Neural progenitor cell (in vitro differentiated cells): ENCODE measurements at regions not wholly inside any gene's neighbourhood (a gene's known extent, or its start where the extent isn't known, plus 50 kb on each side); places are given as distances from the start of the nearest gene placed in this dataset.

Source experiments
- DNase-seq: peaks from one replicate; pipeline ENCODE4 v3.0.0-alpha.2; 2016; ENCODE audit warnings: low spot score
- H2AFZ ChIP-seq: fragments of 200-600 bp; sonication (generic); replicated peaks from 2 replicates; pipeline ENCODE4 v1.6.1; 2016; ENCODE audit warnings: antibody characterized with exemption
- H3F3A ChIP-seq: fragments of 200-600 bp; sonication (generic); 2 replicates; pipeline ENCODE4 v1.6.1; 2016; ENCODE audit warnings: antibody characterized with exemption, low read depth
- H3K27ac ChIP-seq: fragments of 200-600 bp; sonication (generic); 2 replicates; pipeline ENCODE4 v1.5.1; 2016; ENCODE audit warnings: mild to moderate bottlenecking
- H3K27me3 ChIP-seq: fragments of 200-600 bp; sonication (generic); 2 replicates; pipeline ENCODE4 v1.6.1; 2016; ENCODE audit warnings: mild to moderate bottlenecking, moderate library complexity
- H3K36me3 ChIP-seq: fragments of 200-600 bp; sonication (generic); 2 replicates; pipeline ENCODE4 v1.5.1; 2016
- H3K4me1 ChIP-seq: fragments of 200-600 bp; sonication (generic); 2 replicates; pipeline ENCODE4 v1.6.1; 2016; ENCODE audit warnings: mixed run types
- H3K4me2 ChIP-seq: fragments of 200-600 bp; sonication (generic); 2 replicates; pipeline ENCODE4 v1.6.1; 2016
- H3K4me3 ChIP-seq: fragments of 200-600 bp; sonication (generic); 2 replicates; pipeline ENCODE4 v1.5.1; 2016
- H3K79me2 ChIP-seq: fragments of 200-600 bp; sonication (generic); 2 replicates; pipeline ENCODE4 v1.6.1; 2016; ENCODE audit warnings: low read depth
- H3K9ac ChIP-seq: fragments of 200-600 bp; sonication (generic); 2 replicates; pipeline ENCODE4 v1.6.1; 2016
- H3K9me3 ChIP-seq: fragments of 200-600 bp; sonication (generic); 2 replicates; pipeline ENCODE4 v1.5.1; 2016; ENCODE audit warnings: low read depth
- H4K20me1 ChIP-seq: fragments of 200-600 bp; sonication (generic); 2 replicates; pipeline ENCODE4 v1.6.1; 2016; ENCODE audit warnings: low read depth
- H3K27ac Mint-ChIP-seq: 3 replicates; pipeline ENCODE4 v1.8.0; 2021; ENCODE audit warnings: mixed read lengths
- H3K27me3 Mint-ChIP-seq: 2 replicates; pipeline ENCODE4 v1.8.0; 2022; ENCODE audit warnings: low read depth, mild to moderate bottlenecking, inconsistent platforms, moderate library complexity, mixed read lengths; ENCODE audit not compliant: insufficient read depth
- H3K36me3 Mint-ChIP-seq: 3 replicates; pipeline ENCODE4 v1.8.0; 2021; ENCODE audit warnings: mixed read lengths
- H3K4me1 Mint-ChIP-seq: 3 replicates; pipeline ENCODE4 v1.8.0; 2021; ENCODE audit warnings: mixed read lengths
- H3K4me3 Mint-ChIP-seq: 3 replicates; pipeline ENCODE4 v1.8.0; 2021; ENCODE audit warnings: mild to moderate bottlenecking, moderate library complexity, mixed read lengths
- H3K9me3 Mint-ChIP-seq: 3 replicates; pipeline ENCODE4 v1.8.0; 2020; ENCODE audit warnings: mixed read lengths
- CTCF ChIP-seq: fragments of 200-600 bp; sonication (generic); IDR thresholded peaks from 2 replicates; pipeline ENCODE4 v1.5.1; 2017; ENCODE audit warnings: antibody characterized with exemption, mild to moderate bottlenecking
- EZH2 ChIP-seq: fragments of 200-600 bp; sonication (generic); IDR thresholded peaks from 2 replicates; pipeline ENCODE4 v1.6.1; 2017; ENCODE audit warnings: antibody characterized with exemption, mild to moderate bottlenecking, moderate library complexity
- EZH2phosphoT487 ChIP-seq: fragments of 200-600 bp; sonication (generic); IDR thresholded peaks from 2 replicates; pipeline ENCODE4 v1.6.1; 2017; ENCODE audit warnings: antibody characterized with exemption

GRCh38 chr4:140223056-140223810 lies 69.2 kb upstream of the MAML3 start:
- H3F3A ChIP-seq = peaks cover 18% of the 10 kb centered on the region
- H3K4me1 Mint-ChIP-seq = peaks cover 14% of the 10 kb centered on the region
- no peaks in the 10 kb centered on the region for H3K79me2 ChIP-seq
- H3K9ac ChIP-seq = no peak overlapping the region
- H4K20me1 ChIP-seq = no peaks in the 10 kb centered on the region
- peaks cover 6% of the 10 kb centered on the region for H3K27me3 Mint-ChIP-seq
- H3K27ac Mint-ChIP-seq = no peak overlapping the region
- no peak overlapping the region for H3K27ac ChIP-seq
- H3K9me3 Mint-ChIP-seq = no peaks in the 10 kb centered on the region
- no peaks in the 10 kb centered on the region for H3K27me3 ChIP-seq
- H3K36me3 Mint-ChIP-seq = no peaks in the 10 kb centered on the region
- no peak for TF ChIP-seq EZH2
- no peak for TF ChIP-seq EZH2phosphoT487
- no peak for TF ChIP-seq CTCF
- H3K4me3 ChIP-seq = no peak overlapping the region
- peaks cover 23% of the 10 kb centered on the region for H3K4me1 ChIP-seq
- H3K4me3 Mint-ChIP-seq = no peak overlapping the region
- no peaks in the 10 kb centered on the region for H3K36me3 ChIP-seq
- DNase-seq = no peak
- H3K4me2 ChIP-seq = no peak overlapping the region
- H3K9me3 ChIP-seq = no peaks in the 10 kb centered on the region
- no peak overlapping the region for H2AFZ ChIP-seq

GRCh38 chr4:140222171-140222570 lies 68.2 kb upstream of the MAML3 start:
- no peaks in the 10 kb centered on the region for H3K27me3 ChIP-seq
- H3K9me3 Mint-ChIP-seq = no peaks in the 10 kb centered on the region

GRCh38 chr4:140220058-140220457 lies 66.1 kb upstream of the MAML3 start:
- Mint-ChIP-seq H3K36me3 (no peaks in the 10 kb centered on the region), H3K27me3 (peaks cover 6% of the 10 kb centered on the region), H3K4me3 (no peak overlapping the region), H3K27ac (no peak overlapping the region), H3K9me3 (no peaks in the 10 kb centered on the region), H3K4me1 (peaks cover 14% of the 10 kb centered on the region)
- Histone ChIP-seq H3F3A (peaks cover 18% of the 10 kb centered on the region), H3K4me3 (no peak overlapping the region), H2AFZ (no peak overlapping the region), H3K27me3 (no peaks in the 10 kb centered on the region), H3K9ac (no peak overlapping the region), H3K79me2 (no peaks in the 10 kb centered on the region), H3K36me3 (no peaks in the 10 kb centered on the region), H3K4me1 (peaks cover 16% of the 10 kb centered on the region), H3K9me3 (no peaks in the 10 kb centered on the region), H3K4me2 (peak overlapping the region; percentile 69), H4K20me1 (no peaks in the 10 kb centered on the region), H3K27ac (no peak overlapping the region)
- no peak for DNase-seq
- TF ChIP-seq EZH2 (no peak), EZH2phosphoT487 (no peak), CTCF (no peak)

More at GRCh38 chr4:140222171-140222570, 68.2 kb upstream of the MAML3 start:
- peaks cover 14% of the 10 kb centered on the region for H3K4me1 Mint-ChIP-seq
- no peaks in the 10 kb centered on the region for H3K36me3 Mint-ChIP-seq
- no peak overlapping the region for H3K27ac Mint-ChIP-seq
- no peaks in the 10 kb centered on the region for H3K79me2 ChIP-seq
- H3K4me2 ChIP-seq = no peak overlapping the region
- H3K4me3 ChIP-seq = no peak overlapping the region
- no peak for TF ChIP-seq EZH2phosphoT487
- TF ChIP-seq CTCF = no peak
- TF ChIP-seq EZH2 = no peak
- H3K9me3 ChIP-seq = no peaks in the 10 kb centered on the region
- H2AFZ ChIP-seq = no peak overlapping the region
- H3F3A ChIP-seq = peaks cover 18% of the 10 kb centered on the region
- no peak overlapping the region for H3K27ac ChIP-seq
- DNase-seq = no peak
- H3K36me3 ChIP-seq = no peaks in the 10 kb centered on the region
- H3K4me3 Mint-ChIP-seq = no peak overlapping the region
- no peaks in the 10 kb centered on the region for H4K20me1 ChIP-seq
- peaks cover 16% of the 10 kb centered on the region for H3K4me1 ChIP-seq
- no peak overlapping the region for H3K9ac ChIP-seq
- peaks cover 6% of the 10 kb centered on the region for H3K27me3 Mint-ChIP-seq
